ENCODE measurements at regions not wholly inside any gene's neighbourhood (a gene's known extent, or its start where the extent isn't known, plus 50 kb on each side); places are given as distances from the start of the nearest gene placed in this dataset.

DNA sequence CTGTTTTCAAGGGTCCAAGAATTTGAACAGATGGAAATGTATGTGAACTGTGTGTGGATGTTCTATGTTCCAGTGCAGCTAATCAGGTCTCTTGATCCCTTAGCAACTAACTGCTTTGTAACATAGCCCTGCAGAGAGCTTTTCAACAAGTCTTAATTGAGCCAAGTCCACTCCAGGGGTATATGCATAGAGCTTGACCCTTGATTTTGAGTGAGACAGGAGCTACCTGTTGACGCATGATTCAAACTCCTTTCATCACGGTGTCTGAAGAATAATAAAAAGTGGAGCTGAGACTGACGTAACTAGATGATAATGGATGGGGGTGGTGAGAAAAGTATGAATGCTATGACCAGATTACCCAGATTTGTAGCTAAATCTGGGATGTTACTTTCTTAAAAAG, 93.3 kb upstream of the CCDC54 start:
- TF ChIP-seq POLR2AphosphoS5 (IDR thresholded peaks at IDR 0.05; ENCODE audit: low read depth, low read length) (no peak), POLR2A (IDR thresholded peaks at IDR 0.05; ENCODE audit: low read depth, low read length) (no peak), TAF1 (IDR thresholded peaks at IDR 0.05; ENCODE audit: low read depth, low read length) (no peak)

Data from GM12891 (cell line).